H1 (cell line): ENCODE measurements at regions not wholly inside any gene's neighbourhood (a gene's known extent, or its start where the extent isn't known, plus 50 kb on each side); places are given as distances from the start of the nearest gene placed in this dataset.

ENCODE experiments used
- GABPA ChIP-seq: IDR thresholded peaks from 2 replicates; pipeline ENCODE4 v1.6.1; 2011; ENCODE audit warnings: mild to moderate bottlenecking, low read length, moderate library complexity, borderline replicate concordance; ENCODE audit not compliant: insufficient read depth
- KDM4A ChIP-seq: IDR thresholded peaks from one replicate; pipeline ENCODE4 v1.7.1; 2012; ENCODE audit warnings: low read depth, mild to moderate bottlenecking, moderate library complexity, low read length, inconsistent platforms; ENCODE audit not compliant: severe bottlenecking
- POLR2AphosphoS5 ChIP-seq: IDR thresholded peaks from 2 replicates; pipeline ENCODE4 v1.6.1; 2011; ENCODE audit warnings: low read depth, low read length
- SRF ChIP-seq: IDR thresholded peaks from 2 replicates; pipeline ENCODE4 v1.6.1; 2011; ENCODE audit warnings: mild to moderate bottlenecking, low read depth, low read length, moderate library complexity

GRCh38 chr5:165844571-165844970 lies 2339.2 kb downstream of the MAT2B start (continued):
- TF ChIP-seq KDM4A (no peak), GABPA (no peak), POLR2AphosphoS5 (no peak), SRF (no peak)
